Midbrain (tissue), 1 donor: ENCODE measurements at regions not wholly inside any gene's neighbourhood (a gene's known extent, or its start where the extent isn't known, plus 50 kb on each side); places are given as distances from the start of the nearest gene placed in this dataset.

Experiments
- DNase-seq: peaks from one replicate; lab custom pipeline; 2025; lab: John Stamatoyannopoulos, UW

GRCh38 chr3:178152031-178152806 lies 384.0 kb upstream of the KCNMB2 start:
- peak; percentile 3 for DNase-seq

- no peak for DNase-seq
Measured at GRCh38 chr3:178152988-178153387, 383.2 kb upstream of the KCNMB2 start.

- DNase-seq, result no peak
Measured at GRCh38 chr3:178155521-178155920, 380.7 kb upstream of the KCNMB2 start.

- DNase-seq, result no peak
Measured at GRCh38 chr3:178156301-178156700, 379.9 kb upstream of the KCNMB2 start.

GRCh38 chr3:178159691-178160220 lies 376.5 kb upstream of the KCNMB2 start:
- no peak for DNase-seq

- no peak for DNase-seq
Measured at GRCh38 chr3:178169421-178169820, 366.8 kb upstream of the KCNMB2 start.

GRCh38 chr3:178170698-178171535 lies 365.3 kb upstream of the KCNMB2 start:
- DNase-seq, result no peak

GRCh38 chr3:178172121-178172520 lies 364.1 kb upstream of the KCNMB2 start:
- DNase-seq, result no peak

- DNase-seq, result no peak
Measured at GRCh38 chr3:178174201-178174915, 361.9 kb upstream of the KCNMB2 start.

GRCh38 chr3:178181088-178181487 lies 355.1 kb upstream of the KCNMB2 start:
- no peak for DNase-seq

GRCh38 chr3:178181784-178182183 lies 354.5 kb upstream of the KCNMB2 start:
- no peak for DNase-seq

GRCh38 chr3:178182337-178182779 lies 353.9 kb upstream of the KCNMB2 start:
- DNase-seq, result peak; percentile 8

- no peak for DNase-seq
Measured at GRCh38 chr3:178184833-178185232, 351.4 kb upstream of the KCNMB2 start.

GRCh38 chr3:178186666-178187065 lies 349.6 kb upstream of the KCNMB2 start:
- DNase-seq, result no peak

- no peak for DNase-seq
Measured at GRCh38 chr3:178189854-178190253, 346.4 kb upstream of the KCNMB2 start.

- no peak for DNase-seq
Measured at GRCh38 chr3:178193846-178194245, 342.4 kb upstream of the KCNMB2 start.

- no peak for DNase-seq
Measured at GRCh38 chr3:178194539-178194938, 341.7 kb upstream of the KCNMB2 start.

GRCh38 chr3:178195824-178196223 lies 340.4 kb upstream of the KCNMB2 start:
- DNase-seq, result no peak

- DNase-seq, result no peak
Measured at GRCh38 chr3:178198329-178198728, 337.9 kb upstream of the KCNMB2 start.

GRCh38 chr3:178200316-178200715 lies 335.9 kb upstream of the KCNMB2 start:
- DNase-seq, result no peak

GRCh38 chr3:178201714-178202113 lies 334.5 kb upstream of the KCNMB2 start:
- no peak for DNase-seq

- no peak for DNase-seq
Measured at GRCh38 chr3:178202194-178202593, 334.0 kb upstream of the KCNMB2 start.
